K562 (cell line): ENCODE measurements at regions not wholly inside any gene's neighbourhood (a gene's known extent, or its start where the extent isn't known, plus 50 kb on each side); places are given as distances from the start of the nearest gene placed in this dataset.

Experiments used
- CBFA2T3 ChIP-seq: fragments of 450-650 bp; IDR thresholded peaks from 2 replicates; pipeline ENCODE4 v1.6.1; 2017
- CC2D1A ChIP-seq: fragments of 450-650 bp; IDR thresholded peaks from 2 replicates; pipeline ENCODE4 v1.6.1; 2017; ENCODE audit warnings: mild to moderate bottlenecking
- MAFF ChIP-seq: IDR thresholded peaks from 2 replicates; pipeline ENCODE4 v1.6.1; 2012; ENCODE audit warnings: low read length, improper control_type of control experiment
- NELFE ChIP-seq: IDR thresholded peaks from 2 replicates; pipeline ENCODE4 v1.6.1; 2011; ENCODE audit warnings: mild to moderate bottlenecking; ENCODE audit not compliant: insufficient read depth, insufficient read length
- POLR2AphosphoS5 ChIP-seq: IDR thresholded peaks from 2 replicates; pipeline ENCODE4 v1.6.1; 2011; ENCODE audit warnings: mild to moderate bottlenecking, low read depth, low read length, moderate library complexity; ENCODE audit not compliant: control insufficient read depth, insufficient read depth
- SMARCA4 ChIP-seq: fragments of 450-650 bp; IDR thresholded peaks from 2 replicates; pipeline ENCODE4 v1.6.1; 2016
- YY1 ChIP-seq, 3 experiments: IDR thresholded peaks; 2 replicates each; pipeline ENCODE4 v1.6.1; 2011; ENCODE audit warnings: low read length in 2 of 3, mild to moderate bottlenecking in 2 of 3, moderate library complexity in 2 of 3, borderline replicate concordance in 1 of 3, control low read depth in 1 of 3, low read depth in 1 of 3; ENCODE audit not compliant: insufficient read depth in 3 of 3, insufficient replicate concordance in 2 of 3, control insufficient read depth in 1 of 3, insufficient read length in 1 of 3; ENCODE audit errors: extremely low read depth in 1 of 3
- ZEB2 ChIP-seq: fragments of 450-650 bp; IDR thresholded peaks from 2 replicates; pipeline ENCODE4 v1.6.1; 2016
- ZNF282 ChIP-seq: sonication (generic); formaldehyde crosslinking; IDR thresholded peaks from 2 replicates; pipeline ENCODE4 v1.8.1; 2023; ENCODE audit warnings: missing genetic modification reagents
- TF ChIP-seq, protein P1 (sequence below): IDR thresholded peaks from 2 replicates; pipeline ENCODE4 v1.6.1; 2014; ENCODE audit warnings: antibody characterized with exemption

- TF ChIP-seq CBFA2T3 (peak; percentile 43; the same call in 1 of the 2 replicates), ZEB2 (no peak), NELFE (no peak), POLR2AphosphoS5 (no peak), MAFF (no peak), ZNF282 (CRISPR knock-in tag) (no peak), CC2D1A (no peak), YY1 (IDR thresholded peaks at IDR 0.05; ENCODE audit: borderline replicate concordance in 1 of 3, control insufficient read depth in 1 of 3, extremely low read depth in 1 of 3, insufficient read depth in 3 of 3, insufficient read length in 1 of 3, insufficient replicate concordance in 2 of 3, low read depth in 1 of 3, low read length in 2 of 3) (no peak), SMARCA4 (no peak)
- TF ChIP-seq, protein P1, sequence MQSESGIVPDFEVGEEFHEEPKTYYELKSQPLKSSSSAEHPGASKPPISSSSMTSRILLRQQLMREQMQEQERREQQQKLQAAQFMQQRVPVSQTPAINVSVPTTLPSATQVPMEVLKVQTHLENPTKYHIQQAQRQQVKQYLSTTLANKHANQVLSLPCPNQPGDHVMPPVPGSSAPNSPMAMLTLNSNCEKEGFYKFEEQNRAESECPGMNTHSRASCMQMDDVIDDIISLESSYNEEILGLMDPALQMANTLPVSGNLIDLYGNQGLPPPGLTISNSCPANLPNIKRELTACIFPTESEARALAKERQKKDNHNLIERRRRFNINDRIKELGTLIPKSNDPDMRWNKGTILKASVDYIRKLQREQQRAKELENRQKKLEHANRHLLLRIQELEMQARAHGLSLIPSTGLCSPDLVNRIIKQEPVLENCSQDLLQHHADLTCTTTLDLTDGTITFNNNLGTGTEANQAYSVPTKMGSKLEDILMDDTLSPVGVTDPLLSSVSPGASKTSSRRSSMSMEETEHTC: no peak
- TF ChIP-seq, all 486 proteins: peak for 4
Observed at GRCh38 chr9:87386490-87387025, 111.1 kb upstream of the DAPK1 start (continued).
